ENCODE measurements at regions not wholly inside any gene's neighbourhood (a gene's known extent, or its start where the extent isn't known, plus 50 kb on each side); places are given as distances from the start of the nearest gene placed in this dataset.

GRCh38 chr6:74752303-74752702 lies 453.6 kb downstream of the COL12A1 start:
- FAIRE-seq = no peak
- Histone ChIP-seq H3K4me1 (ENCODE audit: insufficient read depth, low read length) (peaks cover 5% of the 10 kb centered on the region), H3K9ac (ENCODE audit: low read length) (no peak overlapping the region), H3K27me3 (ENCODE audit: insufficient read depth, low read length) (no peaks in the 10 kb centered on the region), H3K4me3 (ENCODE audit: insufficient read depth, low read depth, low read length) (no peak overlapping the region), H4K20me1 (ENCODE audit: insufficient read depth, low read length) (no peaks in the 10 kb centered on the region), H3K27ac (ENCODE audit: low read depth, low read length) (no peak overlapping the region), H2AFZ (ENCODE audit: low read depth, low read length) (no peak overlapping the region), H3K9me3 (ENCODE audit: insufficient read depth, low read depth, low read length) (no peaks in the 10 kb centered on the region), H3K4me2 (ENCODE audit: low read length) (no peak overlapping the region), H3K36me3 (ENCODE audit: insufficient read depth, low read length) (no peaks in the 10 kb centered on the region), H3K79me2 (ENCODE audit: insufficient read depth, low read length) (no peaks in the 10 kb centered on the region)
- Mint-ChIP-seq H3K4me3 (ENCODE audit: unreplicated experiment) (no peak overlapping the region), H3K4me1 (ENCODE audit: low read depth, unreplicated experiment) (peaks cover 12% of the 10 kb centered on the region), H3K27ac (ENCODE audit: unreplicated experiment) (no peak overlapping the region), H3K36me3 (ENCODE audit: low read depth, unreplicated experiment) (no peaks in the 10 kb centered on the region), H3K9me3 (ENCODE audit: unreplicated experiment) (peaks cover 2% of the 10 kb centered on the region), H3K27me3 (ENCODE audit: low read depth, unreplicated experiment) (no peaks in the 10 kb centered on the region)
- no peak for TF ChIP-seq EZH2 (IDR thresholded peaks at IDR 0.05; ENCODE audit: insufficient read depth, low read length)
- TF ChIP-seq CTCF (IDR thresholded peaks at IDR 0.05; ENCODE audit: insufficient read depth, low read depth, low read length) = no peak
- no peak for DNase-seq (ENCODE audit: low read depth)

GRCh38 chr6:74750826-74751225 lies 455.0 kb downstream of the COL12A1 start:
- peaks cover 5% of the 10 kb centered on the region for H3K4me1 ChIP-seq (ENCODE audit: insufficient read depth, low read length)
- no peak overlapping the region for H3K9ac ChIP-seq (ENCODE audit: low read length)
- no peaks in the 10 kb centered on the region for H3K9me3 ChIP-seq (ENCODE audit: insufficient read depth, low read depth, low read length)
- no peaks in the 10 kb centered on the region for H3K27me3 ChIP-seq (ENCODE audit: insufficient read depth, low read length)
- FAIRE-seq = no peak
- TF ChIP-seq CTCF (IDR thresholded peaks at IDR 0.05; ENCODE audit: insufficient read depth, low read depth, low read length) (no peak), EZH2 (IDR thresholded peaks at IDR 0.05; ENCODE audit: insufficient read depth, low read length) (no peak)
- DNase-seq (ENCODE audit: low read depth) = no peak
- Mint-ChIP-seq H3K9me3 (ENCODE audit: unreplicated experiment) (peaks cover 2% of the 10 kb centered on the region), H3K27me3 (ENCODE audit: low read depth, unreplicated experiment) (no peaks in the 10 kb centered on the region), H3K4me1 (ENCODE audit: low read depth, unreplicated experiment) (peaks cover 12% of the 10 kb centered on the region), H3K4me3 (ENCODE audit: unreplicated experiment) (no peak overlapping the region), H3K36me3 (ENCODE audit: low read depth, unreplicated experiment) (no peaks in the 10 kb centered on the region), H3K27ac (ENCODE audit: unreplicated experiment) (no peak overlapping the region)
- no peaks in the 10 kb centered on the region for H3K79me2 ChIP-seq (ENCODE audit: insufficient read depth, low read length)
- H2AFZ ChIP-seq (ENCODE audit: low read depth, low read length) = no peak overlapping the region
- no peaks in the 10 kb centered on the region for H4K20me1 ChIP-seq (ENCODE audit: insufficient read depth, low read length)
- no peak overlapping the region for H3K4me3 ChIP-seq (ENCODE audit: insufficient read depth, low read depth, low read length)
- no peak overlapping the region for H3K4me2 ChIP-seq (ENCODE audit: low read length)
- no peak overlapping the region for H3K27ac ChIP-seq (ENCODE audit: low read depth, low read length)
- no peaks in the 10 kb centered on the region for H3K36me3 ChIP-seq (ENCODE audit: insufficient read depth, low read length)

- Histone ChIP-seq H3K36me3 (ENCODE audit: insufficient read depth, low read length) (no peaks in the 10 kb centered on the region), H3K4me3 (ENCODE audit: insufficient read depth, low read depth, low read length) (no peak overlapping the region), H3K9ac (ENCODE audit: low read length) (no peak overlapping the region), H3K4me1 (ENCODE audit: insufficient read depth, low read length) (peaks cover 5% of the 10 kb centered on the region), H4K20me1 (ENCODE audit: insufficient read depth, low read length) (no peaks in the 10 kb centered on the region), H3K9me3 (ENCODE audit: insufficient read depth, low read depth, low read length) (no peaks in the 10 kb centered on the region), H3K27ac (ENCODE audit: low read depth, low read length) (peak overlapping the region; percentile 13), H3K4me2 (ENCODE audit: low read length) (peak overlapping the region; percentile 43), H3K79me2 (ENCODE audit: insufficient read depth, low read length) (no peaks in the 10 kb centered on the region), H2AFZ (ENCODE audit: low read depth, low read length) (peak overlapping the region; percentile 43), H3K27me3 (ENCODE audit: insufficient read depth, low read length) (no peaks in the 10 kb centered on the region)
- Mint-ChIP-seq H3K4me3 (ENCODE audit: unreplicated experiment) (no peak overlapping the region), H3K27ac (ENCODE audit: unreplicated experiment) (no peak overlapping the region), H3K27me3 (ENCODE audit: low read depth, unreplicated experiment) (no peaks in the 10 kb centered on the region), H3K4me1 (ENCODE audit: low read depth, unreplicated experiment) (peaks cover 10% of the 10 kb centered on the region), H3K36me3 (ENCODE audit: low read depth, unreplicated experiment) (no peaks in the 10 kb centered on the region), H3K9me3 (ENCODE audit: unreplicated experiment) (peaks cover 2% of the 10 kb centered on the region)
- no peak for FAIRE-seq
- peak; percentile 87 for DNase-seq (ENCODE audit: low read depth)
- TF ChIP-seq CTCF (IDR thresholded peaks at IDR 0.05; ENCODE audit: insufficient read depth, low read depth, low read length) = no peak
- no peak for TF ChIP-seq EZH2 (IDR thresholded peaks at IDR 0.05; ENCODE audit: insufficient read depth, low read length)
These were observed 456.4 kb downstream of the COL12A1 start for GRCh38 chr6:74749211-74750147.

Data from astrocyte (in vitro differentiated cells and primary cell).